ENCODE measurements at regions not wholly inside any gene's neighbourhood (a gene's known extent, or its start where the extent isn't known, plus 50 kb on each side); places are given as distances from the start of the nearest gene placed in this dataset.

GRCh38 chr16:59188029-59188428, 453.9 kb upstream of the GOT2 start:
- FAIRE-seq (no peak), ATAC-seq (no peak), DNase-seq (ENCODE audit: low spot score) (no peak)
- Histone ChIP-seq H3K9me3 (ENCODE audit: low read length) (no peaks in the 10 kb centered on the region), H2AFZ (ENCODE audit: low read length) (no peak overlapping the region), H3K79me2 (ENCODE audit: insufficient read depth, low read length) (no peaks in the 10 kb centered on the region), H3K9ac (ENCODE audit: insufficient read depth, low read depth, low read length) (no peak overlapping the region), H3K27ac (ENCODE audit: extremely low read length, insufficient read depth, low read length) (no peak overlapping the region), H3K4me3 (replicated peaks in 1 of 3; ENCODE audit: insufficient read depth in 1 of 3, low read depth in 2 of 3, low read length in 3 of 3) (no peak overlapping the region), H3K4me1 (ENCODE audit: insufficient read depth, low read length) (no peaks in the 10 kb centered on the region), H3K4me2 (ENCODE audit: low read depth, low read length) (no peak overlapping the region), H3K27me3 (ENCODE audit: control insufficient read depth in 1 of 2, insufficient read depth in 2 of 2, low read length in 2 of 2) (no peaks in the 10 kb centered on the region; a peak in 1 of 5 replicates), H3K36me3 (replicated peaks in 1 of 2; ENCODE audit: control insufficient read depth in 1 of 2, insufficient read depth in 2 of 2, low read length in 2 of 2) (no peaks in the 10 kb centered on the region), H4K20me1 (ENCODE audit: insufficient read depth, low read length) (no peaks in the 10 kb centered on the region)
- no TSS peak for BruUV-seq (replicated peaks)
- in situ Hi-C loops (cut with HindIII; ENCODE audit: extremely low pct_ligation_motif_present, low pct_unique_long_range_greater_than_20kb), result no loop called here
- CTCF ChIA-PET (ENCODE audit: low intra/inter-chr PET ratio, low total read pairs), result no interaction called here
- TF ChIP-seq CEBPB (IDR thresholded peaks at IDR 0.05; ENCODE audit: borderline replicate concordance, low read depth, low read length) (peak; percentile 59; the same call in 1 of the 2 replicates), ZNF367 (CRISPR knock-in tag; IDR thresholded peaks at IDR 0.05; ENCODE audit: borderline replicate concordance) (no peak), ZNF34 (CRISPR knock-in tag; IDR thresholded peaks at IDR 0.05; ENCODE audit: borderline replicate concordance) (no peak)
- WGBS (ENCODE audit: low lambda C conversion rate), result 2% methylated on average over 3 of the region's 3 CpGs
- POLR2A ChIA-PET, result no interaction called here
- intact Hi-C loops (cut with micrococcal nuclease; ENCODE audit: unreplicated experiment), result no loop called here

DNA sequence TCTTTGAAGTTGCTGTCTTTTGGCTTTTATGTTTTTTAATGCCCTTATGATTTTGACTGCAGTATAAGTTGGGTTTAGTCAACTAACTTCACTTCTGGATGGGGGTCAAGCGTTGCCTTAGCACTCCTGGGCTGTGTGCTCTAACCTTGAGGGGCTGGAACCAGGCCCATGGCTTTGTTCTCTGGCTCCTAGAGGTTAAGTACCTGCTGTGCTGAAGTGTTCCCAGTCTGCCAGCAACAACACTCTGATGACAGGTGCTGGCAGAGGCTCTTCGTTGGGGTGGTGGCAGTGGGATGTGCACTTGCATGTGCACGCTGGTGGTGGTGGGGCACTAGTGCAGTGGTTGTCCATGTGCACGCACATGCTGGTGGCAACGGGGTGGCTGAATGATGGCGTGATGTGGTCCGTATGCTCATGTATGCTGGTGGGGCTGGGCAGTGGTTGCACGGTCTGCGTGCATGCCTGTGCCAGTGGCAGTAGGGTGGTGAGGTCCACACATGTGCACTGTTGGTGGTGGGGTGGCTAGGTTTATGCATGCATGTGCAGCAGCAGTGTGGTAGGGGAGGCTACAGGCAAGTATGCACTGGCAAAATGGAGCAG, 447.8 kb upstream of the GOT2 start:
- H2AFZ ChIP-seq (ENCODE audit: low read length), result no peak overlapping the region
- H3K36me3 ChIP-seq (replicated peaks in 1 of 2; ENCODE audit: control insufficient read depth in 1 of 2, insufficient read depth in 2 of 2, low read length in 2 of 2), result no peaks in the 10 kb centered on the region
- ChIA-PET CTCF (ENCODE audit: low intra/inter-chr PET ratio, low total read pairs) (no interaction called here), POLR2A (no interaction called here)
- H3K4me3 ChIP-seq (replicated peaks in 1 of 3; ENCODE audit: insufficient read depth in 1 of 3, low read depth in 2 of 3, low read length in 3 of 3), result no peak overlapping the region
- intact Hi-C loops (cut with micrococcal nuclease; ENCODE audit: unreplicated experiment), result no loop called here
- in situ Hi-C loops (cut with HindIII; ENCODE audit: extremely low pct_ligation_motif_present, low pct_unique_long_range_greater_than_20kb), result no loop called here
- H3K79me2 ChIP-seq (ENCODE audit: insufficient read depth, low read length), result no peaks in the 10 kb centered on the region
- DNase-seq (ENCODE audit: low spot score), result no peak
- H3K9ac ChIP-seq (ENCODE audit: insufficient read depth, low read depth, low read length), result no peak overlapping the region
- H4K20me1 ChIP-seq (ENCODE audit: insufficient read depth, low read length), result no peaks in the 10 kb centered on the region
- peaks cover 9% of the 10 kb centered on the region for H3K4me1 ChIP-seq (ENCODE audit: insufficient read depth, low read length)
- no peak for FAIRE-seq
- H3K27me3 ChIP-seq (ENCODE audit: control insufficient read depth in 1 of 2, insufficient read depth in 2 of 2, low read length in 2 of 2), result no peaks in the 10 kb centered on the region; a peak in 1 of 5 replicates
- no peak for ATAC-seq
- H3K4me2 ChIP-seq (ENCODE audit: low read depth, low read length), result no peak overlapping the region
- TF ChIP-seq, protein P1, sequence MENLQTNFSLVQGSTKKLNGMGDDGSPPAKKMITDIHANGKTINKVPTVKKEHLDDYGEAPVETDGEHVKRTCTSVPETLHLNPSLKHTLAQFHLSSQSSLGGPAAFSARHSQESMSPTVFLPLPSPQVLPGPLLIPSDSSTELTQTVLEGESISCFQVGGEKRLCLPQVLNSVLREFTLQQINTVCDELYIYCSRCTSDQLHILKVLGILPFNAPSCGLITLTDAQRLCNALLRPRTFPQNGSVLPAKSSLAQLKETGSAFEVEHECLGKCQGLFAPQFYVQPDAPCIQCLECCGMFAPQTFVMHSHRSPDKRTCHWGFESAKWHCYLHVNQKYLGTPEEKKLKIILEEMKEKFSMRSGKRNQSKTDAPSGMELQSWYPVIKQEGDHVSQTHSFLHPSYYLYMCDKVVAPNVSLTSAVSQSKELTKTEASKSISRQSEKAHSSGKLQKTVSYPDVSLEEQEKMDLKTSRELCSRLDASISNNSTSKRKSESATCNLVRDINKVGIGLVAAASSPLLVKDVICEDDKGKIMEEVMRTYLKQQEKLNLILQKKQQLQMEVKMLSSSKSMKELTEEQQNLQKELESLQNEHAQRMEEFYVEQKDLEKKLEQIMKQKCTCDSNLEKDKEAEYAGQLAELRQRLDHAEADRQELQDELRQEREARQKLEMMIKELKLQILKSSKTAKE (CRISPR knock-in tag; IDR thresholded peaks at IDR 0.05; ENCODE audit: borderline replicate concordance), result 0 out of 2 replicates have a peak, but pooled peaks have one; percentile 24
- no peak for TF ChIP-seq ZNF770 (CRISPR knock-in tag; IDR thresholded peaks at IDR 0.05)
- TF ChIP-seq SUZ12 (IDR thresholded peaks at IDR 0.05; ENCODE audit: low read depth, low read length), result no peak
- TF ChIP-seq, protein P2, sequence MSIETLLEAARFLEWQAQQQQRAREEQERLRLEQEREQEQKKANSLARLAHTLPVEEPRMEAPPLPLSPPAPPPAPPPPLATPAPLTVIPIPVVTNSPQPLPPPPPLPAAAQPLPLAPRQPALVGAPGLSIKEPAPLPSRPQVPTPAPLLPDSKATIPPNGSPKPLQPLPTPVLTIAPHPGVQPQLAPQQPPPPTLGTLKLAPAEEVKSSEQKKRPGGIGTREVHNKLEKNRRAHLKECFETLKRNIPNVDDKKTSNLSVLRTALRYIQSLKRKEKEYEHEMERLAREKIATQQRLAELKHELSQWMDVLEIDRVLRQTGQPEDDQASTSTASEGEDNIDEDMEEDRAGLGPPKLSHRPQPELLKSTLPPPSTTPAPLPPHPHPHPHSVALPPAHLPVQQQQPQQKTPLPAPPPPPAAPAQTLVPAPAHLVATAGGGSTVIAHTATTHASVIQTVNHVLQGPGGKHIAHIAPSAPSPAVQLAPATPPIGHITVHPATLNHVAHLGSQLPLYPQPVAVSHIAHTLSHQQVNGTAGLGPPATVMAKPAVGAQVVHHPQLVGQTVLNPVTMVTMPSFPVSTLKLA (IDR thresholded peaks at IDR 0.05), result peak; percentile 39
- no peak overlapping the region for H3K27ac ChIP-seq (ENCODE audit: extremely low read length, insufficient read depth, low read length)
- 10% methylated on average over 9 of the region's 9 CpGs for WGBS (ENCODE audit: low lambda C conversion rate)
- no TSS peak for BruUV-seq (replicated peaks)
- H3K9me3 ChIP-seq (ENCODE audit: low read length), result no peaks in the 10 kb centered on the region

All from HepG2 (cell line).